Esophagus muscularis mucosa (tissue), 4 donors: ENCODE measurements at regions not wholly inside any gene's neighbourhood (a gene's known extent, or its start where the extent isn't known, plus 50 kb on each side); places are given as distances from the start of the nearest gene placed in this dataset.

ENCODE experiments used
- DNase-seq: peaks from one replicate; pipeline ENCODE4 v3.0.0-alpha.2; 2017; ENCODE audit errors: extremely low spot score
- H3K27ac ChIP-seq, 4 donors: fragments of 200-600 bp; sonication (generic); replicated peaks in 1 of 4; 1 replicate in 3 of 4; 2 replicates in 1 of 4; pipeline ENCODE4 v1.5.1; 2016 to 2019; ENCODE audit warnings: mild to moderate bottlenecking in 1 of 4
- H3K27me3 ChIP-seq, 4 donors: fragments of 200-600 bp; sonication (generic); one replicate each; pipeline versions ENCODE4 v1.5.1 to v1.6.0; 2016 to 2019
- H3K36me3 ChIP-seq, 4 donors: fragments of 200-600 bp; sonication (generic); one replicate each; pipeline ENCODE4 v1.5.1; 2016 to 2019
- H3K4me1 ChIP-seq, 4 donors: fragments of 200-600 bp; sonication (generic); one replicate each; pipeline ENCODE4 v1.5.1; 2016 to 2019
- H3K4me3 ChIP-seq, 4 donors: fragments of 200-600 bp; sonication (generic); 1 replicate in 2 of 4; 2 replicates in 2 of 4; pipeline ENCODE4 v1.5.1; 2016 to 2019; ENCODE audit warnings: mild to moderate bottlenecking in 4 of 4, moderate library complexity in 1 of 4
- H3K9me3 ChIP-seq, 4 donors: fragments of 200-600 bp; sonication (generic); 1 replicate in 3 of 4; 2 replicates in 1 of 4; pipeline ENCODE4 v1.5.1; 2016 to 2019
- EP300 ChIP-seq: sonication (generic); formaldehyde crosslinking; IDR thresholded peaks from one replicate; pipeline ENCODE4 v1.6.1; 2017; ENCODE audit warnings: antibody characterized with exemption
- POLR2A ChIP-seq: fragments of 450-650 bp; IDR thresholded peaks from one replicate; pipeline ENCODE4 v1.6.1; 2017; ENCODE audit warnings: antibody characterized with exemption, moderate library complexity, mild to moderate bottlenecking, low read depth
- POLR2AphosphoS5 ChIP-seq, 2 donors: sonication (generic); formaldehyde crosslinking; IDR thresholded peaks; one replicate each; pipeline ENCODE4 v1.6.1; 2017; ENCODE audit warnings: antibody characterized with exemption in 2 of 2
- WGBS: methylation state at CpG from one replicate; pipeline ENCODE4 v1.1.5; 2018; 5-methylcytosine and 5-hydroxymethylcytosine counted together
- intact Hi-C: fragments of 100-400 bp; cut with DNase I; formaldehyde crosslinking; loops from one replicate; pipeline ENCODE4 v1.15.1; 2023
- TF ChIP-seq, protein P1 (sequence below), 3 experiments: fragments of 200-600 bp in 2 of 3; fragments of 450-650 bp in 1 of 3; sonication (generic) in 2 of 3; IDR thresholded peaks; one replicate each; pipeline ENCODE4 v1.5.1; 2017 to 2019; ENCODE audit warnings: antibody characterized with exemption in 3 of 3, mild to moderate bottlenecking in 2 of 3, moderate library complexity in 1 of 3

DNA sequence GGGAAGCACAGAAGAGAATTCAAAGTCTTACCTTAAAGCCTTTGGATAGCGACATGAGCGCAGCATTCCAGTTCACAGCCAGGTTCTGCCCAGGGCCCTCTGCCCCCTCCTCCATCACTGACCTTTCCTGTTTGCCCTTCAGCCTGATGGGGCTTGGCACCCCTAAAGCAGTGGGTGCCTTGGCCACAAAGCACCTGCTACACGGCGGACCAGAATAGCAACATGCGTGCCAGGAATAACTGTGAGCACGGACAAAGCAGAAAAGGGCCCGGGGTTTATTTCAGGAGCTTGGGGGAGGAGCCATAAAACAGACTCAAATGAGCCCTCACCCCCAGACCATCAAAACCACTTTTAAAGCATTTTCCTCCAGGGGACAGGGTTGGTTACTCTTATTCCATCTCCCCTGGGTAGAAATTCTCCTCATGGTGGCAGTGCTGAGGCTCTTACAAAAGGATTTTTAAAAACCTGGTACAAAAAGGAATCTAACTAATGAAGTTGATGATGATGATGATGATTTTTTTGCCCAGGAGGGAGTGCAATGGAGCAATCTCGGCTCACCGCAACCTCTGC lies 135.4 kb downstream of the KLF13 start:
- 84% methylated on average over 9 of the region's 9 CpGs for WGBS
- intact Hi-C loops, result no loop called here

DNA sequence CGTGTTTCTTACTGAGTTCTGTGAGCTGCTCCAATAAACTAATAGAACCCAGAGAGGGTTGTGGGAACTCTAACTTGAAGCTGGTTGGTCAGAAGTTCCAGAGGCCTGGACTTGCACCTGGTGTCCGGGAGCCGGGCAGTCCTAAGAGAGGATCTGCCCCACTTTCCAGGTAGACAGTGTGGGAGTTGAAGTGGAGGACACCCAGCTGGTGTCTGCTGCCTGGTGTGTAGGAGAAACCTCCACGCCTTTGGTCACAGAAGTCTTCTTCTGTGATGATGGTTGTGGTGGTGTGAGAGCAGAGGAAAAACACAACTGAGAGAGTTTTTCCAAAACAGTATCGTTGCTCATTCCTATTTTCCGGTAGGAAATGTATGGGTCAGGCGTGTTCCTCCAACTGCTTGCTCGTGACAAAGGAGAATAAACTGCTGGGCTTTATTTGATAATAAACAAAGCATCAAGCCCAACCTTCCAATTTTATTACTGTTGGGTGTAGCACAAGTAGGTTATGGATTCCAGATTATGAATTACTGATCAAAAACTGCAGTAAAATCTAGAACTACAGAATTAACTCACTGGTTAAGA lies 137.0 kb downstream of the KLF13 start:
- intact Hi-C loops, result no loop called here
- DNase-seq, result no peak
- Histone ChIP-seq H3K9me3 (no peaks in the 10 kb centered on the region), H3K27ac (no peak overlapping the region), H3K4me3 (no peak overlapping the region), H3K36me3 (no peaks in the 10 kb centered on the region), H3K27me3 (peaks cover 0 to 15% (median 0%) of the 10 kb centered on the region in 4 donors), H3K4me1 (peaks cover 0 to 4% (median 0%) of the 10 kb centered on the region in 4 donors)
- TF ChIP-seq EP300, result no peak
- TF ChIP-seq POLR2AphosphoS5 (IDR thresholded peaks at IDR 0.05), result no peak
- no peak for TF ChIP-seq POLR2A
- TF ChIP-seq, protein P1, sequence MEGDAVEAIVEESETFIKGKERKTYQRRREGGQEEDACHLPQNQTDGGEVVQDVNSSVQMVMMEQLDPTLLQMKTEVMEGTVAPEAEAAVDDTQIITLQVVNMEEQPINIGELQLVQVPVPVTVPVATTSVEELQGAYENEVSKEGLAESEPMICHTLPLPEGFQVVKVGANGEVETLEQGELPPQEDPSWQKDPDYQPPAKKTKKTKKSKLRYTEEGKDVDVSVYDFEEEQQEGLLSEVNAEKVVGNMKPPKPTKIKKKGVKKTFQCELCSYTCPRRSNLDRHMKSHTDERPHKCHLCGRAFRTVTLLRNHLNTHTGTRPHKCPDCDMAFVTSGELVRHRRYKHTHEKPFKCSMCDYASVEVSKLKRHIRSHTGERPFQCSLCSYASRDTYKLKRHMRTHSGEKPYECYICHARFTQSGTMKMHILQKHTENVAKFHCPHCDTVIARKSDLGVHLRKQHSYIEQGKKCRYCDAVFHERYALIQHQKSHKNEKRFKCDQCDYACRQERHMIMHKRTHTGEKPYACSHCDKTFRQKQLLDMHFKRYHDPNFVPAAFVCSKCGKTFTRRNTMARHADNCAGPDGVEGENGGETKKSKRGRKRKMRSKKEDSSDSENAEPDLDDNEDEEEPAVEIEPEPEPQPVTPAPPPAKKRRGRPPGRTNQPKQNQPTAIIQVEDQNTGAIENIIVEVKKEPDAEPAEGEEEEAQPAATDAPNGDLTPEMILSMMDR (IDR thresholded peaks at IDR 0.05), result no peak
- 62% methylated on average over 8 of the region's 8 CpGs for WGBS

More for the DNA sequence above, 135.4 kb downstream of the KLF13 start:
- Histone ChIP-seq H3K36me3 (no peaks in the 10 kb centered on the region), H3K4me1 (peaks cover 0 to 4% (median 4%) of the 10 kb centered on the region in 4 donors), H3K4me3 (no peak overlapping the region), H3K27ac (no peak overlapping the region), H3K9me3 (no peaks in the 10 kb centered on the region), H3K27me3 (peaks cover 0 to 4% (median 0%) of the 10 kb centered on the region in 4 donors)
- DNase-seq, result no peak
- TF ChIP-seq POLR2AphosphoS5 (IDR thresholded peaks at IDR 0.05), result no peak
- TF ChIP-seq, protein P1 (IDR thresholded peaks at IDR 0.05), result no peak
- no peak for TF ChIP-seq POLR2A
- no peak for TF ChIP-seq EP300

DNA sequence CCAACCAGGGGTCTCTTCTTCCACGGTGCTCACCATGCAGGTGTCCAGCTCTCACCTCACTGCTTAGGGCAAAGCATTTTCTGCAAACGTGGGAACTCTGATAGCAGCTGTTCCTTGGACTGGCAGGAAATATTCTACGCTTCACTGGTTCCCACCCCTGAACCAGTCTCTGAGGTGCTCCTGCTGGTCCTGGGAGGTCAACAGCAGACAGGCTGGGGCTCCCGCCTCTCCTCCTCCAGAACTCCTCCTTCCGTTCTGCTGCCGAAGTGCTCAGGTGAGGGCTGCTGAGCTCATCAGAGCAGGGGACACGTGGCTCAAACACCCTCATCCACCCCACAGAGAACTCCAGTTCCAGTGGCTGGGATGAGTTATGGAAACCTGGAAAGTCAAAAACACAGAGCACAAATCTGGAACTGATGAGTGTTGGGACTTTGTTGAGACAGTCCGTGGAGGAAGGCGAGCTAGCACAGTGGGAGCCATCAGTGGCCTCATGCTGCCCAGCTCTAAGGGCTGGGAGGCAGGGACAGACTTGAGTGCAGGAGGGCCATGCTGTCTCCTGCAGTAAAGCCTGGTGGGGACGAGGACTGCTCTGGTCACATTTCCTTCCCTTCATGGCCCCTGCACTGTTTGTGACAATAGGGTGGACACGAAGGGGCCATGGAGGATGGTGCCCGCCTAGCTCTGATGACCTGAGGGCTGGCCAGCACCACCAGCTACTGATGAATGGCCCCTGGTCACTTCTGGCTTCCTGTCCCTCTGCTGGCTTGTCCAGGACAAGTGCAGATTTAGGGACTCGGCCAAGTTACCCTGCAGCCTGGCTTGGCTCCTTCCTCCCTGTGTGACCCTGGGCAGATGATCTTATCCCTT lies 137.8 kb downstream of the KLF13 start:
- Histone ChIP-seq H3K4me1 (peaks cover 0 to 4% (median 0%) of the 10 kb centered on the region in 4 donors), H3K36me3 (no peaks in the 10 kb centered on the region), H3K27me3 (peaks cover 0 to 23% (median 0%) of the 10 kb centered on the region in 4 donors), H3K27ac (no peak overlapping the region), H3K4me3 (no peak overlapping the region), H3K9me3 (no peaks in the 10 kb centered on the region)
- no peak for TF ChIP-seq POLR2A
- TF ChIP-seq, protein P1 (IDR thresholded peaks at IDR 0.05), result no peak
- TF ChIP-seq EP300, result no peak
- TF ChIP-seq POLR2AphosphoS5 (IDR thresholded peaks at IDR 0.05), result no peak
- DNase-seq, result no peak
- WGBS, result 74% methylated on average over 10 of the region's 13 CpGs
- intact Hi-C loops, result no loop called here

DNA sequence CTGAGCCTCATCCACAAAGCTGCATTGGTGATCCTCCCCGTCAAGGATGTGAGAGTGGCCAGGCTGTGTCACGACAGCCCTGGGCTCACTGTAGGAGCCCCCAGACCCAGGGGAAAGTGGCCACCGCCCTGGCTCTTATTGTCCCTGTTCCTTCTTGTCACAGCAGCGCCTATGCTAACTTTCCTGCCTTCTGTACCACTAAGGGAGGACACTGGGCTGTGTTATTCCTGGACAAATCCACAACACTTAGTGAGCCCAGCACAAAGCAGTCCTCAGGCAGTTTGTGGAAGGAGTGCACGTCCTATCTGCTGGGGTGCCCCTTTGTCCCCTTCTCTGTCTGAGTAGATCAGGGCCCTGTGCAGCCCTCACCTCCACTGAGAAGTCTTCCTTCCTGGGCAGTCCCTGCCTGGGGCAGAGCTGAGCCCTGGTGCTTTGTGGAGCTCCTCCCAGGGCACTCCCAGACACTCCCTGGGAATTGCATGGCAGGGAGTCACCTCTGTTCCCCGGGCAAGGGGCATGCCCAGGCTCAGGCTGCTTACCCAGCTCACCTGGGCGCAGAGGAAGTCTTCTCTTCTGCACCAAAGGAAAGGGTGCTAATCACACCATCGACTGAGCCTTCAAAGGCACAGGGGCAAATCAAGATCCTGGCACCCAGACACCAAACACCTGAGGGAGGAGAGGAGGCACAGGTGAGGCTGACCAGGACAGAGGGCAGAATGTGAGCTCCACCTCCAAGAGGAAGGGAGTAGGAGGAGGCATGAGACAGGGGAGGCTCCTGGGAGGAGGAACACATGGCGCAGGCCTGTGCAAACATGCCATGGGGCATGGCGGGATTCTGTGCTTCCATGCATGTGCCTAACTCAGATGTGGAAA lies 138.7 kb downstream of the KLF13 start:
- Histone ChIP-seq H3K36me3 (no peaks in the 10 kb centered on the region), H3K27me3 (peaks cover 0 to 32% (median 0%) of the 10 kb centered on the region in 4 donors), H3K9me3 (no peaks in the 10 kb centered on the region), H3K27ac (no peak overlapping the region), H3K4me1 (peaks cover 0 to 4% (median 0%) of the 10 kb centered on the region in 4 donors), H3K4me3 (no peak overlapping the region)
- TF ChIP-seq, protein P1 (IDR thresholded peaks at IDR 0.05), result no peak
- TF ChIP-seq EP300, result no peak
- no peak for TF ChIP-seq POLR2AphosphoS5 (IDR thresholded peaks at IDR 0.05)
- no peak for TF ChIP-seq POLR2A
- intact Hi-C loops, result no loop called here
- 54% methylated on average over 8 of the region's 10 CpGs for WGBS
- no peak for DNase-seq
